GM18502 (cell line): ENCODE measurements at regions not wholly inside any gene's neighbourhood (a gene's known extent, or its start where the extent isn't known, plus 50 kb on each side); places are given as distances from the start of the nearest gene placed in this dataset.
A peak's percentile ranks its signal among the peaks of the same experiment; 100 is the strongest.

Source experiments
- ATAC-seq: cut with Tn5 transposase; IDR thresholded peaks from one replicate; pipeline ENCODE4 v1.9.1; 2021; ENCODE audit warnings: mild to moderate bottlenecking; ENCODE audit not compliant: unreplicated experiment, poor library complexity

DNA sequence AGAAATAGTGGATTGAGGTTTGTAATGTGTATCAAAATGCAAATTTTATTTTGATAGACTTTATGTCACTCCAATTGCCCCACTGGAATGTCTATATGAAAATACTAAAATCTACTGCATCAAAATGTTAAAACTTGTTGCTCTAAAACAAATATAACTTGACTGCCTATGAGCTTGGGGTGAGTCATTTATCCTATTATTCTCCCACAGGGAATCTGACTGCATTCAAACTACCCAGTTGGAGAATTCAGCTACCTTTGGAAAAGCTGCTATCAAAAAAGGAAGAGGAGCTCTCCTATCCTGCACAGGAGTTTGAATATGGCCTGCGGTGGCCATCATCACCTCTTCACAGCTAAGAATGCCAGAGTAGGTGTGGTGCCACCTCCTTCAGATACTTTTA, 173.1 kb downstream of the KLHL28 start:
- ATAC-seq, result no peak

DNA sequence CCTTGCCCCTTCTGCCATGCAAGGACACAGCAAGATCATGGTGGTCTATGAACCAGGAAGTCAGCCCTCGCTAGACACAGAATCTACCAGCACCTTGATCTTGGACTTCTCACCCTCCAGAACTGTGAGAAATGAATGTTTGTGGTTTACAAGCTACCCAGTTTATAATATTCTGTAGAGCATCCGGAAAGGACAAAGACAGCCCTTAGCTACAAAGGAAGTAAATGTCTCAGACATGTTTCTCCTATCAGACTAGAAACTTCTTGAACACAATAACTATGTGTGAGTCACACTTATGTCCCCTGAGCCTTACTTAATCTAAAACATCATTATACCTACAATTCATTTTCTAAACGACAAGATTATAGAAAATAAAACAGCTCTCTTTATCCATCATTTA, 176.7 kb downstream of the KLHL28 start:
- no peak for ATAC-seq

DNA sequence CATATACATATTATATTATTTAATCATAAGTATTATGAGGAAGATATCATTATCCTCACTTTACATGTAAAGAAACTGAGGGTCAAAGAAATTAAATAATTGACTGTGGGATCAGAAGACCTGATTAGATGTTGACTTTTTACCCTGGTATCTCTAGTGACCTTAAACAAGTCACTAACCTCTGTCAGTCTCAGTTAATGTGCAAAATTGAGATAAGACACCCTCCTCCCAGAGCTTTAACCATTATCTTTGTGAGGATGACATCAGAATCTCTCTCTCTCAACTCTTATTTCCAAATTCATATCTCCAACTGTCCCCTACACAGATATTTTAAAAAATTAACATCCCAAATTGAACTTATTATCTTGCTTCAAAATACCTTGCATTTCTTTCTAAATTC, 177.8 kb downstream of the KLHL28 start:
- no peak for ATAC-seq

DNA sequence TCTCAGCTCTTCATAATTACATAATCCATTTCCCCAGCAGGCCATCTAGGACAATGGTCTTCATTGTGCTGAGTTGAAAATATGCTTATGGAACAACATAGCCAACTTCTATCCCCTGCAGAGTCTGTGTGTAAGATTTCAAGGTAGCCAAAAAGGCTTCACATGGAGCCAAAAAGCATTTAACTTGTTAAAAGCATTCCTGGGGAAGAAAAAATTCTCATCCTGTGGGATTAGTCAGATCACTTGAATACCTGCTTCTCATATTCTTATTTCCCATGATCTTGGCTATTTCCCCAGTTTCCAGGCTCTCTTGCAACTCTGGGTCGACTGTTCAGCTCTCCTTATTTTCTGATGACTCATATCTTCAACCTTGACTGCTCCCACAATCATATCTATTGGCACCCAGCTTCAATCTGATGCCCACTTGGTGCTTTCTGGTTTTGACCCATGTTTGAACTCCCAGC, 178.9 kb downstream of the KLHL28 start:
- ATAC-seq, result no peak

DNA sequence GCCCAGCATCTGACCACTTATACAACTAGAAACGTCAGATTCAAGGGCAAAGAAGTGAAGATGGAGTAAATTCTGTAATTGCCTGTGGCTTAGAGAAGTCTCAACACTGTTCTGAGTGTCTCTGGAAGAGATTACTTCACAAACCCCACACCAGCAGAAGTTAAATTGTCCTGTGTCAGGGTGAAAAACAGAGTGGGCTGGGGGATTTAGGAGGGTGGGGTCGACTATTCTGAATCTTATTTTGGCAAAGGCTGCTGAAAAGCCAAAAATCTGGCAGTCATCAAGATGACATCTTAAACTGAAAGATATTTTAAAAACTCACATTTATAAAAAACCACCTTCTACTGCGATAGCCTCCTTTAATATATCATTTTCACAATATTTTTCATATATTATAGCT, 180.8 kb downstream of the KLHL28 start:
- no peak for ATAC-seq

DNA sequence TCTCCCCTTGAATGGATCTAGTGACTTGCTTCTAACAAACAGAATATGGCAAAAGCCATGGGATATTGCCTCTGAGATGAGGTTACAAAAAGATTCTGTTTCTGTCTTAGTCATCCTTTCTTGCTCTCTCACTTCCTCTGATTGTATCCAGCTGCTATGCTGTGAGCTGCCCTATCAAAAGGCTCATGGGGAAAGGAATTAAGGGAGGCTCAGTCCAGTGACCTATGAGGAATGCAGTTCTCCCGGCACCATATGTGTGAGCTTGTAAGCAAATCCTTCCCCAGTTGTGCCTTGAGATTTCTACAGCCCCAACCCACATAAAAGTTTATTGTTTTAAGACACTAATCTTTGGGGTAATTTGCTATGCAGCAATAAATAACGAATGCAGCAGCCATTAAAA, 183.1 kb downstream of the KLHL28 start:
- peak; percentile 72 for ATAC-seq

DNA sequence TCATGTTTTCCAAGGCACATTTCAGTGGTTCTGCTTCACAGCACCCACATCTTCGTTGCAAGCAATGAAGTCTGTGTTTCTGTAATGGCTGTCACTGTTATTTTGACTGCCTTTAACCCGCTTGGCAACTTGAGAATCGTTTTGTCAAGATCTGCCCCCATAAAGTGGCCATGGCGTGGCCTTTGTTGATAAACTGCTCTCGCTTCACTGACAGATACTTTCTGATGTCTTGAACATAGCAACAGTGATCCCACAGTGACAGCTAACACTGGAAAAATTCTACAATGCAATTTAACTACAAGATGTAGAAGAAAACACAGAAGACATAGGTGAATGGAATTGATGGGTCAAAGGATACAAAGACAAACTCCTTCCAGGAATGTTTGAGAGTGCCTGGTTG, 184.2 kb downstream of the KLHL28 start:
- ATAC-seq, result no peak

DNA sequence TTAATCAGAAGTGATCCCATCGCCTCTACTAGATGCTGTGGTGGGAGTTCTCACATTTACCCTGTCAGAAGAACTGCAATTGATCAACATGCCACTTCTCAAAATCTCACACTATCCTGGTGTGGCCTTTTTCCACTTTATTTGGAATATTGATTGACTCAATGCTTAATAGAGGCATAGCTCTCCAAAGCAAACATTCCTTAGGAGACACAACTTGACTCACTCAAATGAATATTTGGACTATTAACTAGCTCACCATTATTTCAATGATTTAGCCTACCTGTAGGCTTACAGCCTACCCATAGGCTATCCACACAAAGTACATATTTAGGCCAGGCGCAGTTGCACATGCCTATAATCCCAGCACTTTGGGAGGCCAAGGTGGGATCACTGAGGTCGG, 186.5 kb downstream of the KLHL28 start:
- no peak for ATAC-seq

DNA sequence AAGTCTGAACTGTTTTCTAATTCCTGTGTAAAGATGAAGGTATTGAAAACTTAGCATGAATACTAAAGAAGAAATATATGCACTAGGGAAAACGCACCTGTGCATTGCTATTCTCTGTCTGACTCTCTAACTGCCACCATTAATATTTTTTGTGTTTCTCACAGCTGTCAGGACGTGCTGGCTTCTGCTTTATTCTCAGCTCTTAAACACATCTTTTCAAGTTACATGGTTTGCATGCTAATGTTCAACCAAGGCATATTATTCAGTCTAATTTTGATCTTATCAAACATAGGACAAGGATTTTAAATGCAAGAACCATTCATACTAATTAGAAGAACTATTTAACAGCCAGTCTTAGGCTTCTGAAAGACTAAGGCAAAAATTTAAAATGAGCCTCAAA, 187.4 kb downstream of the KLHL28 start:
- ATAC-seq, result no peak

DNA sequence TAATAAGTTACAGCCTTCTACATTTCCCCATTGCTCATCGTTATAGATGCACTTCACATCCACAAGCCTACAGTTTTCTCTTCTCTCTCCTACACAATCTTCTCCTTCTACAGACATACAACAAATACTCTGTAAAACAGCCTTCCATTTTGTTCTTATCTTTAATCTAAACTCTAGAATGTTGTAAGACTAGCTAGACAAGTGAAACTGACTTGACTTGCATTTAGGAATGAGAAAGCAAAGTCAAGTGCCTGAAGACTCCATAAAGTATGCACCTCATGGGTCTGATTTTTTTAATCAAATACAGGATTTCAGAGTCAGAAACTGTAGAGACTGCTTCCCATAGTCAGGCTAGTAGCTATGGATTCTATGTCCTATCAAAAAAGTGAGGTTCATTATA, 190.3 kb downstream of the KLHL28 start:
- no peak for ATAC-seq

DNA sequence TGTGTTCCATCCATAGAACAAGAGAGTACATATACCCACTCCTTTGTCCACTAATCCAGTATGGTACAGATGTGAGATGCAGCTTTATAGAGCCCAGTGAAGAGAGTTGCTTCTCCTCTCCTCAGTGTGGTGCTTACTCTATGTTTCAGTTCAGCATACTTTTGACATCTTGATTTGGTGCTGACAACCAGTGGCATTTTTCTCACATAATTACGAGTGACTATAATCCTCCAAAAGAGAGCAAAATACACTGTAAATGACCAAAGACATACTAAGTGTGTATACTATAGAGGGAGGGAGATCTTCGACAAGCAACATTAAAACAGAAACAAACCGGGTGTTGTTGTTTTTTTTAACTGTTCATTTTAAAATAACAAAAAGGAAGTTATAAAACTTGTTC, 191.5 kb downstream of the KLHL28 start:
- no peak for ATAC-seq

DNA sequence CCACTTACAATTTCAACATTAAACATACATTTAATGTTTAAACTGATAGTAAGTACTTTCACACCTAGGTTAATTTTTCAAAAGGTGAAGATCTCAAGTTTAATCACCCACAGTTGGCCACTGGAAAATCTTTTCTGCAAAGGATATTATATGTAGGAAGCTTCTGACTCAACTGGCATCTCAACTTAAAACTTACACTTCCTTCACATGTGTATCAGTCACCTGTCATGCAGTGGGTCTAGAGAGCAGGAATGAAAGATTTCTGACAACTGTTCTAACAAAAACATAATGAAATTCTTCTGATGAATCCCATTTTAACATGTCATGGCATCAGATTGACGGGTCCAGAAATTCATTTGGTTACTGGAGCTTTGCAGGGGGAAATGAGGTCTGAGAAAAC, 192.8 kb downstream of the KLHL28 start:
- no peak for ATAC-seq

DNA sequence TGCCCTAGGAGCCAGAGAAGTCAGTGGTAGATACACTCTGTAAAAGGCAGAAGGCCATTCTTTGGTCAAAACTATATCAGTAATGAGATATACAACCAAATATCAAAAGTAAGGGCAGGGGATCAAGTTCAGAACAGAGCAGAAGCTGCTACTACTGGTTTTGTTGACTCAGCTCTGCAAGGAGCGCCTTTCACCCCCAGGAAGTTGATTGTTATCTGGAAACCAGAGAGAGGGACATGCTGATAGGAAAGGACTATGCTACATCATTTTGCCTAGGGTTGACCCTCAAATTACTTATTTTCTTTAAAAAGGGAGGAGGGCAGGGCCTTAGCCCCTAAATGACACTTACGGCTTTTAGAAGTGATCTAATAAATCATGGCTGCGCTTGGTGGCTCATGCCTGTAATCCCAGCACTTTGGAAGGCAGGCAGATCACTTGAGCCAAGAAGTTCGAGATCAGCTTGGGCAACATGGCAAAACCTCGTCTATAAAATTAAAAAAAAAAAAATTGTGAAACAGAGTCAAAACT, 194.0 kb downstream of the KLHL28 start:
- no peak for ATAC-seq

DNA sequence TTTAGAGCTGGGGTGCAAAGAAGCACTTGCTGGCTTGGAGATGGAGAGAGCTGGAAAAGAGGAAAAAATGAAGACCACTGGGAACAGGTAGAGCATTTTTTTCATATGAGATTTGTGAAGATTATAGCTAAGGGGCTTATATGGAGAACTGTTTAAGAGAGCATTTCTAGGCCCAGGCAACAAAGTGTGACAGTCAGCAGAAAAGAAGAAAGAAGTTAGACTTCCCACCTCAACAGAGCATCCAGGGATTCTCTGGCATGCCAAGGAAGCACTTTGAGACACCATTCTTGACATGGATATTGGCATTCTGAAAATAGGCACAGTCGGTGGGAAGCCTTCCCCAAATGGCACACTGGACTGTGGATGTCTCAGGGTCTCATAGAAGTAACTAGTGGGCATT, 195.5 kb downstream of the KLHL28 start:
- ATAC-seq, result no peak

DNA sequence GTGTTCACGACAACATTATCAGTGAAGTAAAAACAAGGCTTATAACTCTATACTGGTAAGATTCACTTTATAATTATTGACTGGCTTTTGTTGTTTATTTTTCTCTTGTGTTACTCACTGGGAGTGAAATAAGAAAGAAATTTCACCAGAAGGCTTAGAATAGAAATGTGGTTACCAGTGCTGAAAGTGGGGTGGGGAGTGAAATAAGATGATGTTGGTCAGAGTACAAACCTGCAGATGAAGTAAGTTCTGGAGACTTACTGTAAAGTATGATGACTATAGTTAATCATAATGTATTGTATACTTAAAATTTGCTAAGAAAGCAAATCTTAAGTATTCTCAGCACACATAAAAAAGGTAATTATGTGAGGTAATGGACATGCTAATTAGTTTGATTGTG, 198.4 kb downstream of the KLHL28 start:
- no peak for ATAC-seq

DNA sequence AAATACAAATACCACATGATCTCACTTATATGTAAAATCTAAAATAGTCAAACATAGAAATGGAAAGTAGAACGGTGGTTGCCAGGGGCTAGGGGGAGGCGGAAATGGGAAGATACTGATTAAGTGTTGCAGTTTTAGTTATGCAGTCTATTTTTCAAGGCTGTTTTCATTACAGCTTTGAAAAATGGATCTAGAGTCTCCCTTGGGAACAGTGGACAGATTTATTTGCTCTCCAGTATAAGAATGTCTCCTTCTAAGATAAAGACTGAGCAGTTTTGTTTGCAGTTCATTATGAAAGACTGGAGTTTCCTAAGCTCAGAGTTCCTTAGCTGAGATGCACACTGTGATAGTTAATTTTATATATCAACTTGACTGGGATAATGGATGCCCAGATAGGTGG, 202.5 kb downstream of the KLHL28 start:
- ATAC-seq, result no peak

DNA sequence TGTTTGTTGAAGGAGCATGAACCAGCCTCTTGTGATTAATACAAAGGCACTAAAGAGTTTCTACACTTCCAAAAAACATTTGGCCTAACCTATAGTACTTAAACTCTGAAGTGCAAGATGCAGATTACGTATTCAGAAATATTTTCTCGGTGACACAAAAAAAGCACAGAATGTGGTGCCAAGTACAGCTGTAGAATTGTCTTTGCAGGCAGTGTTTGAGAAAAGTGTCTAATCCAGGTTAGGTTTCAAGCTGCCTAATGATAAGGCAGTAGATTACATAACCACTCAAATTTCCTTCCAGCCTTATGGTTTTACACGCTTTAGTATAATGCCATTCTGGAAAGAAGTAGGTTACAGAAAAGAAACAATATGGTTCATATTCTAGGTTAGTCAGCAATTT, 205.2 kb downstream of the KLHL28 start:
- no peak for ATAC-seq

DNA sequence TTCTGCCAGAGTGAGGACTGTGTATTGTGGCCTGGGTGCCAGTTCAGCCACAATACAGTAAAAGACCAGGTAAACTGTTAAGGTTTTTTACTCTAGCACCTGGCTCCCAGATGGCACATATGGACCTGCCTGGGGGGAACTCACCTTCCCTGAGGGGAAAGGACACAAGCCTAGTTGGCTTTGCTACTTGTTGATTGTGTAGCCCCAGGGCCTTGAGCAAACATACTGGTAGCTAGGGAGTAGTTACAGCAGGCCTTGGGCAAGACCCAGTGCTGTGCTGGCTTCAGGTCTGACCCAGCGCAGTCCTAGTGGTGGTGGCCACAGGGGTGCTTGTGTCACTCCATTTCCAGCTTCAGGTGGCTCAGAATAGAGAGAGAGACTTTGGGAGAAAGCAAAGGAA, 216.4 kb downstream of the KLHL28 start:
- ATAC-seq, result no peak

DNA sequence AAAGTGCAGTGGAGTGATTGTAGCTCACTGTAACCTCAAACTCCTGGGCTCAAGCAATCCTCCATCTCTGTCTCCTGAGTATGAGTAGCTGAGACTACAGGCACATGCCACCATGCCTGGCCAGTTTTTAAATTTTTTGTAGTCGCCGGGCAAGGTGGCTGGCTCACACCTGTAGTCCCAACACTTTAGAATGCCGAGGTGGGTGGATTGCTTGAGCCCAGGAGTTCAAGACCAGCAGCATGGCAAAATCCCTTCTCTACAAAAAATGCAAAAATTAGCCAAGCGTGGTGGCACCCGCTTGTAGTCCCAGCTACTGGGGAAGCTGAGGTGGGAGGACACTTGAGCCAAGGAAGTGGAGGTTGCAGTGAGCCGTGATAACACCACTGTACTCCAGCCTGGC, 219.5 kb downstream of the KLHL28 start:
- no peak for ATAC-seq

DNA sequence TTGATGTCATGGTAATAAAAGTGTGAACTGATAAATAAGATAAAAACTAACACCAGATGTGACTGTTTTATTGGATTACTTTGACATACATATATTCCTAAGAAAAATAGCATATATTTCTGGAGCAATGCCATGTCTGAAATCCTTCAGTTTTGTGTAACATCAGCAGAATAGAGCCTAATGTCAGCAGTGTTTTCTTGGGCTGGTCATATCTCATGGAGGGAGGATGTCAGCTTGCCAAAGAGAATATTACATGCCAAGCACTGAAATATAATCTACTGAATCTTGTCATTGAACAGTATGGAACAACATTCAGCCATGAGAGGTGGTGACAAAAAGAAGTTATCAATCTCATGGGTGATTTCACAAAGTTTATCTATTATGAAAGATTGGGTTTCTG, 220.3 kb downstream of the KLHL28 start:
- no peak for ATAC-seq

DNA sequence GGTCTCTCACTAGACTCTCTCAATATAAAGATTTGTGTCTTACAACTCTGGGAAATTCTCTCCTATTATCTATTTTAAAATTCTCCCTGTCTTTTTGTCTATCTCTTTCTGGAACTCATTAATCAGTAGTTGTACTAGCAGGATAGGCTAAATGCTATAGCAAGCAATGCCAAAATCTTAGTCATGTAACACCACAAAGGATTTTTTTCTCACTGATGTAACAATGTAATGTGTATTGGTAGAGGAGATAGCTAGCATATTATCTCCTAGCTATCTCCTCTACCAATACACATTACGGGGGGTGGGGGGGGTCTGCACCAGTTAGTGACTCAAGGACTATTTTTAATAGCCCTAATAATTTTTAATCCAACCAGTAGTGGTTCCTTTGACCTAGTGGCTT, 225.4 kb downstream of the KLHL28 start:
- ATAC-seq, result no peak

DNA sequence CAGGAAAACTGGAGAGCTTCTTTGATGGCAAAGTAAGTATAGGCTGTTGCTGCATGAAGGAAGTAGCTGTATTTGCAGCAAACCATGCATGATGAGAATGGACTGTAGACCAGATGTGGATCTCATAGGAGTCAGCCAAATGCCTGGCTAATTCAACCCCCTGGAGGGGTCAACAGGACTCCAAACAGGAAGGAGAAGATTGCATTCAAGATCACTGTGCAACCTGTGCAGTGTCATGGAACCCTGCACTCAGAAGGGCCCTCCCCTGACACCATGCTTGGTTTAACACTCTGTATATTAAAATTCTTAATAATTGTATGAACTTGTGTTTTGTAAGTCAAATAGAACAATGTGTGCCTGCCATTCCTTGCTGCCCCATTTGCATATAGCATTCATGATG, 225.1 kb upstream of the FSCB start:
- ATAC-seq, result no peak

DNA sequence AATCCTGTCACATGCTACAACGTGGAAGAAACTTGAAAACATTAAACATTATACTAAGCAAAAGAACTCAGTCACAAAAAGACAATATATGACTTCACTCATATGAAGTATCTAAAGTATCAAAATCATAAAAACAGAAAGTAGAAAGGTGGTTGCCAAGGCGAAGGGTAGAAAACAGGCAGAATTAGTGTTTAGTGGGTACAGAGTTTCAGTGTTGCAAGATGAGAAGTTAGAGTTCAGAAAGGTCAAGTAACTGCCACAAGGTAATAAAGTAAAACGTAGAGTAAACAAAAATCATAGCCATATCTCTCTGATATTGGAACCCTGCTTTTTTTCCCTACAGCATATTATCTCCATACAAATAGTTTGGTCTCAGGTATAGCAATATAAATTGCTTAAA, 223.8 kb upstream of the FSCB start:
- ATAC-seq, result no peak
